Lower lobe of right lung (tissue), 2 donors: ENCODE measurements at regions not wholly inside any gene's neighbourhood (a gene's known extent, or its start where the extent isn't known, plus 50 kb on each side); places are given as distances from the start of the nearest gene placed in this dataset.
"Not testable (repeated sequence)": the region's sequence is repeated elsewhere in the genome, so short reads cannot be mapped to it uniquely, and the experiment has no call there.

Source experiments
- ATAC-seq, 2 donors: fragments of 200-7000 bp; cut with Tn5 transposase; one replicate each; pipeline ENCODE4 v1.9.1; 2020 to 2022; ENCODE audit warnings: mild to moderate bottlenecking in 2 of 2, moderate library complexity in 2 of 2
- DNase-seq: peaks from one replicate; pipeline ENCODE4 v3.0.0-alpha.2; 2020
- H3K27ac ChIP-seq: fragments of 200-600 bp; one replicate; pipeline ENCODE4 v1.8.0; 2022
- H3K27me3 ChIP-seq: fragments of 200-600 bp; one replicate; pipeline ENCODE4 v1.8.0; 2022; ENCODE audit warnings: low read depth
- H3K36me3 ChIP-seq: fragments of 200-600 bp; one replicate; pipeline ENCODE4 v1.8.0; 2022; ENCODE audit warnings: mild to moderate bottlenecking
- H3K4me1 ChIP-seq: fragments of 200-600 bp; one replicate; pipeline ENCODE4 v1.8.0; 2022
- H3K4me3 ChIP-seq: fragments of 200-600 bp; one replicate; pipeline ENCODE4 v1.8.0; 2022; ENCODE audit warnings: mild to moderate bottlenecking
- H3K9me3 ChIP-seq: fragments of 200-600 bp; one replicate; pipeline ENCODE4 v1.8.0; 2022
- CTCF ChIP-seq: fragments of 200-600 bp; IDR thresholded peaks from one replicate; pipeline ENCODE4 v1.8.0; 2022; ENCODE audit warnings: antibody characterized with exemption, mild to moderate bottlenecking
- intact Hi-C: fragments of 100-400 bp; cut with DNase I; formaldehyde crosslinking; loops from one replicate; pipeline ENCODE4 v1.11.0; 2022
- donor health status: DM: no; HTN: yes; CAD: no; lungs with severe emphysema.

GRCh38 chr3:63738577-63738976, 80.5 kb upstream of the C3orf49 start:
- intact Hi-C loops, result not testable (repeated sequence)

GRCh38 chr3:63739474-63739873, 79.6 kb upstream of the C3orf49 start:
- Histone ChIP-seq H3K4me3 (no peak overlapping the region), H3K27me3 (no peaks in the 10 kb centered on the region), H3K36me3 (no peaks in the 10 kb centered on the region), H3K9me3 (no peaks in the 10 kb centered on the region), H3K27ac (no peak overlapping the region), H3K4me1 (no peaks in the 10 kb centered on the region)
- intact Hi-C loops, result no loop called here
- ATAC-seq (no peak), DNase-seq (no peak)
- TF ChIP-seq CTCF, result no peak

More at GRCh38 chr3:63738577-63738976, 80.5 kb upstream of the C3orf49 start:
- not testable (repeated sequence) for H3K36me3 ChIP-seq, H3K4me3 ChIP-seq, H3K9me3 ChIP-seq, H3K27ac ChIP-seq, ATAC-seq, DNase-seq, H3K27me3 ChIP-seq, H3K4me1 ChIP-seq

GRCh38 chr3:63740116-63740515, 79.0 kb upstream of the C3orf49 start:
- intact Hi-C loops, result no loop called here
- no peaks in the 10 kb centered on the region for H3K9me3 ChIP-seq

GRCh38 chr3:63744693-63745092, 74.4 kb upstream of the C3orf49 start:
- H3K9me3 ChIP-seq, intact Hi-C loops, H3K27ac ChIP-seq, DNase-seq, ATAC-seq, H3K36me3 ChIP-seq, H3K4me3 ChIP-seq, H3K27me3 ChIP-seq, H3K4me1 ChIP-seq: not testable (repeated sequence)

More at GRCh38 chr3:63740116-63740515, 79.0 kb upstream of the C3orf49 start:
- ATAC-seq (no peak), DNase-seq (no peak)
- H3K4me1 ChIP-seq, result no peaks in the 10 kb centered on the region
- no peaks in the 10 kb centered on the region for H3K27me3 ChIP-seq
- no peak overlapping the region for H3K27ac ChIP-seq
- H3K4me3 ChIP-seq, result no peak overlapping the region
- TF ChIP-seq CTCF, result no peak
- H3K36me3 ChIP-seq, result no peaks in the 10 kb centered on the region

GRCh38 chr3:63745757-63746156, 73.3 kb upstream of the C3orf49 start:
- DNase-seq (no peak), ATAC-seq (no peak)
- no peak for TF ChIP-seq CTCF
- Histone ChIP-seq H3K36me3 (no peaks in the 10 kb centered on the region), H3K4me1 (no peaks in the 10 kb centered on the region), H3K9me3 (no peaks in the 10 kb centered on the region), H3K27ac (no peak overlapping the region), H3K4me3 (no peak overlapping the region), H3K27me3 (no peaks in the 10 kb centered on the region)
- intact Hi-C loops, result no loop called here

GRCh38 chr3:63746211-63746610, 72.9 kb upstream of the C3orf49 start:
- intact Hi-C loops, result no loop called here
- ATAC-seq, result no peak
- Histone ChIP-seq H3K27me3 (no peaks in the 10 kb centered on the region), H3K27ac (no peak overlapping the region), H3K4me1 (no peaks in the 10 kb centered on the region), H3K4me3 (no peak overlapping the region), H3K36me3 (no peaks in the 10 kb centered on the region), H3K9me3 (no peaks in the 10 kb centered on the region)
- no peak for TF ChIP-seq CTCF
- no peak for DNase-seq

GRCh38 chr3:63751459-63751858, 67.6 kb upstream of the C3orf49 start:
- Histone ChIP-seq H3K4me3 (no peak overlapping the region), H3K27ac (no peak overlapping the region), H3K9me3 (no peaks in the 10 kb centered on the region), H3K36me3 (no peaks in the 10 kb centered on the region), H3K4me1 (no peaks in the 10 kb centered on the region), H3K27me3 (no peaks in the 10 kb centered on the region)
- no peak for DNase-seq
- TF ChIP-seq CTCF, result no peak
- intact Hi-C loops, result no loop called here
- no peak for ATAC-seq
